ENCODE measurements at regions not wholly inside any gene's neighbourhood (a gene's known extent, or its start where the extent isn't known, plus 50 kb on each side); places are given as distances from the start of the nearest gene placed in this dataset.

GRCh38 chr5:57695706-57696388, 213.2 kb upstream of the ACTBL2 start:
- Histone ChIP-seq H3K36me3 (ENCODE audit: insufficient read depth, low read length, poor library complexity, severe bottlenecking) (no peaks in the 10 kb centered on the region), H3K4me1 (ENCODE audit: insufficient read depth, low read length, poor library complexity, severe bottlenecking) (no peaks in the 10 kb centered on the region), H3K27me3 (replicated peaks; ENCODE audit: insufficient read depth, low read depth, low read length, poor library complexity) (no peaks in the 10 kb centered on the region), H3K4me3 (ENCODE audit: low read depth, low read length, poor library complexity, severe bottlenecking) (no peak overlapping the region), H3K27ac (ENCODE audit: low read depth, low read length, poor library complexity, severe bottlenecking) (no peak overlapping the region), H3K9me3 (ENCODE audit: low read depth, low read length, poor library complexity, severe bottlenecking) (no peaks in the 10 kb centered on the region)
- CTCF ChIA-PET, result interaction anchor here (1.1 kb wide), 1 partner anchor 46 kb away, joined by 3 read pairs; no protein-coding TSS in a partner anchor
- TF ChIP-seq EZH2 (IDR thresholded peaks at IDR 0.05; ENCODE audit: borderline replicate concordance, low read depth, low read length, poor library complexity, severe bottlenecking) (no peak), CTCF (conservative IDR thresholded peaks at IDR 0.05; ENCODE audit: low read depth, low read length) (no peak)
- intact Hi-C loops (cut with micrococcal nuclease; ENCODE audit: unreplicated experiment), result no loop called here
- DNase-seq (ENCODE audit: low spot score), result no peak
- no TSS peak for BruUV-seq (replicated peaks)
- POLR2A ChIA-PET (ENCODE audit: low non-redundant PET), result no interaction called here

DNA sequence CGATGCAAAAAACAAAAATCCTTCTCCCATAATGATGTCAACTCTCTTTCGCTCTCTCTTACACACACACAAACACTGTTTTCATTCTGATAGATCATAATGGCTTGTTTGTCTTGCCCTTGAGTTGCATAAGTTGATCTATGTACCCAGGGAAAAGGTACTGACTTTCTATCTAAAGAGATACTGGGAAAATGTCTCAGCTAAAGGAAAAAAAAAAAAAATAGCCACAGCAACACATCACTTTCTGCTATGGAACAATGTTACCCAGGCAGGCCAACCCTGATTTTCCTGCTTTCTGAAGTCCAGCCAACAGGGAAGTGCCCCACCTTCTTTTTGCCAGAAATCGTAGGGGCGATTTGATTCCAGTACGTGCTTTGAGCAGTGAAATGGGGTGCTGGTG, 212.6 kb upstream of the ACTBL2 start:
- intact Hi-C loops (cut with micrococcal nuclease; ENCODE audit: unreplicated experiment), result no loop called here
- no TSS peak for BruUV-seq (replicated peaks)
- TF ChIP-seq CTCF (conservative IDR thresholded peaks at IDR 0.05; ENCODE audit: low read depth, low read length) (no peak), EZH2 (IDR thresholded peaks at IDR 0.05; ENCODE audit: borderline replicate concordance, low read depth, low read length, poor library complexity, severe bottlenecking) (no peak)
- H3K36me3 ChIP-seq (ENCODE audit: insufficient read depth, low read length, poor library complexity, severe bottlenecking), result no peaks in the 10 kb centered on the region
- ChIA-PET CTCF (no interaction called here), POLR2A (ENCODE audit: low non-redundant PET) (no interaction called here)
- H3K27me3 ChIP-seq (replicated peaks; ENCODE audit: insufficient read depth, low read depth, low read length, poor library complexity), result no peaks in the 10 kb centered on the region
- no peak overlapping the region for H3K4me3 ChIP-seq (ENCODE audit: low read depth, low read length, poor library complexity, severe bottlenecking)
- no peaks in the 10 kb centered on the region for H3K9me3 ChIP-seq (ENCODE audit: low read depth, low read length, poor library complexity, severe bottlenecking)
- DNase-seq (ENCODE audit: low spot score), result no peak
- H3K27ac ChIP-seq (ENCODE audit: low read depth, low read length, poor library complexity, severe bottlenecking), result no peak overlapping the region
- no peaks in the 10 kb centered on the region for H3K4me1 ChIP-seq (ENCODE audit: insufficient read depth, low read length, poor library complexity, severe bottlenecking)

DNA sequence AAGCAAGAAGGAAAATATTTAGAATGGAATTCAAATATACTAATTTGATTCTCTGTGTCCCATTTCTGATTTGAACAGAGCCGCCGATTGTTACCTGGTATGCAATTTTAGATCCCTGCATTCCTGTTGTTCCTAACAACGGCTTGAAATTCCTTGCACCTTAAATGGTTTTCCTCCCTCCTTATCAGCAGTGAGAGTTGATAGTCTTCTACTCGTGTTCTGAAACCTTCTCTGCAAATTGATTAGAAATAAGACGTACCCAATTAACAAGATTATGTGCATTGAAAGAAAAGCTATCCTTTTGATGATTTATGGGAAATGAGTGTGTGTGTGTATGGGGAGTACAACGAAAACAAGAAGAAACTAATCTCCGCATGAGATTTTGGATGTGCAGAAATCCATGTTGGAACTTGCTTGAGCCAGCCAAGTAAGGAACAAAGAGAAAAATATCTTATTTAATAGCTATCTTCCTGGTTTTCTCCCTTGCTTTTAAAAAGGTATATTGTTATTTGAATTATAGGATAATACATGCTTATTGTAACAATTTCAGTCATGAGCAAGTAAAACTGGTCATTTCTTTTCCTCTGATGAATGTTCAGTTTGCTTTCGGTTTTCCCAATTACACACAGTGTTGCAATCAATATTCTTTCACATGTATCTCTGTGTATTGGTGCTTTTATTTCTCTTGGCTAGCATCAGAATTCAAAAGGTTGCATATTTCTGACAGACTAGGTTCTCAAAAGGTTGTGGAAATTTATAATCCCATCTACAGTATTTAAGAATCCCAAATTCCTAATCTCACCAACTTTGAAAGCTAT, 211.1 kb upstream of the ACTBL2 start:
- no TSS peak for BruUV-seq (replicated peaks)
- no peaks in the 10 kb centered on the region for H3K36me3 ChIP-seq (ENCODE audit: insufficient read depth, low read length, poor library complexity, severe bottlenecking)
- intact Hi-C loops (cut with micrococcal nuclease; ENCODE audit: unreplicated experiment), result no loop called here
- H3K4me1 ChIP-seq (ENCODE audit: insufficient read depth, low read length, poor library complexity, severe bottlenecking), result no peaks in the 10 kb centered on the region
- TF ChIP-seq EZH2 (IDR thresholded peaks at IDR 0.05; ENCODE audit: borderline replicate concordance, low read depth, low read length, poor library complexity, severe bottlenecking), result no peak
- no peak for TF ChIP-seq CTCF (conservative IDR thresholded peaks at IDR 0.05; ENCODE audit: low read depth, low read length)
- no peak overlapping the region for H3K27ac ChIP-seq (ENCODE audit: low read depth, low read length, poor library complexity, severe bottlenecking)
- DNase-seq (ENCODE audit: low spot score), result no peak
- no peaks in the 10 kb centered on the region for H3K9me3 ChIP-seq (ENCODE audit: low read depth, low read length, poor library complexity, severe bottlenecking)
- ChIA-PET POLR2A (ENCODE audit: low non-redundant PET) (no interaction called here), CTCF (no interaction called here)
- no peaks in the 10 kb centered on the region for H3K27me3 ChIP-seq (replicated peaks; ENCODE audit: insufficient read depth, low read depth, low read length, poor library complexity)
- no peak overlapping the region for H3K4me3 ChIP-seq (ENCODE audit: low read depth, low read length, poor library complexity, severe bottlenecking)
